H9 (cell line): ENCODE measurements at regions not wholly inside any gene's neighbourhood (a gene's known extent, or its start where the extent isn't known, plus 50 kb on each side); places are given as distances from the start of the nearest gene placed in this dataset.

ENCODE experiments used
- DNase-seq: peaks from one replicate; pipeline ENCODE4 v3.0.0-alpha.2; 2017
- H2AFZ ChIP-seq: one replicate; pipeline ENCODE4 v1.6.1; 2013; ENCODE audit warnings: mild to moderate bottlenecking, low read length, control low read depth, moderate library complexity
- H2AK5ac ChIP-seq: 2 replicates; pipeline ENCODE4 v1.6.1; 2013; ENCODE audit warnings: low read length, control low read depth, mixed read lengths; ENCODE audit not compliant: insufficient read length
- H2BK120ac ChIP-seq: one replicate; pipeline ENCODE4 v1.6.1; 2013; ENCODE audit warnings: low read depth, mild to moderate bottlenecking, low read length, control low read depth, inconsistent platforms; ENCODE audit not compliant: poor library complexity, severe bottlenecking
- H2BK12ac ChIP-seq: 2 replicates; pipeline ENCODE4 v1.6.1; 2013; ENCODE audit warnings: low read length, control low read depth, mixed read lengths, low read depth; ENCODE audit not compliant: insufficient read length
- H2BK15ac ChIP-seq: 2 replicates; pipeline ENCODE4 v1.6.1; 2013; ENCODE audit warnings: low read depth, low read length, control low read depth
- H2BK20ac ChIP-seq: one replicate; pipeline ENCODE4 v1.6.1; 2013; ENCODE audit warnings: low read depth, mild to moderate bottlenecking, low read length, control low read depth, inconsistent platforms; ENCODE audit not compliant: poor library complexity, severe bottlenecking
- H2BK5ac ChIP-seq: 2 replicates; pipeline ENCODE4 v1.6.1; 2013; ENCODE audit warnings: low read length, control low read depth, mixed read lengths; ENCODE audit not compliant: insufficient read length
- H3K14ac ChIP-seq: 2 replicates; pipeline ENCODE4 v1.6.1; 2013; ENCODE audit warnings: low read length, control low read depth; ENCODE audit not compliant: insufficient read depth
- H3K18ac ChIP-seq: 2 replicates; pipeline ENCODE4 v1.6.1; 2013; ENCODE audit warnings: low read depth, mild to moderate bottlenecking, mixed read lengths, low read length, control low read depth; ENCODE audit not compliant: insufficient read length
- H3K23ac ChIP-seq: 2 replicates; pipeline ENCODE4 v1.6.1; 2013; ENCODE audit warnings: low read length, control low read depth, mixed read lengths, low read depth; ENCODE audit not compliant: insufficient read length
- H3K23me2 ChIP-seq: 2 replicates; pipeline ENCODE4 v1.6.1; 2013; ENCODE audit warnings: low read depth, mild to moderate bottlenecking, mixed read lengths, low read length, control low read depth; ENCODE audit not compliant: insufficient read length, poor library complexity, severe bottlenecking
- H3K27ac ChIP-seq: 2 replicates; pipeline ENCODE4 v1.5.1; 2013; ENCODE audit warnings: low read length, control low read depth, mixed read lengths, low read depth; ENCODE audit not compliant: insufficient read length
- H3K27me3 ChIP-seq: 2 replicates; pipeline ENCODE4 v1.6.1; 2013; ENCODE audit warnings: low read length, control low read depth, inconsistent platforms; ENCODE audit not compliant: insufficient read depth
- H3K4ac ChIP-seq: 2 replicates; pipeline ENCODE4 v1.6.1; 2013; ENCODE audit warnings: low read depth, mild to moderate bottlenecking, control low read depth, inconsistent platforms, low read length, moderate library complexity
- H3K4me1 ChIP-seq: 2 replicates; pipeline ENCODE4 v1.6.1; 2013; ENCODE audit warnings: low read length, control low read depth, inconsistent platforms; ENCODE audit not compliant: insufficient read depth
- H3K4me2 ChIP-seq: 2 replicates; pipeline ENCODE4 v1.6.1; 2013; ENCODE audit warnings: low read length, control low read depth, mixed read lengths; ENCODE audit not compliant: insufficient read length, insufficient read depth
- H3K56ac ChIP-seq: 2 replicates; pipeline ENCODE4 v1.6.1; 2013; ENCODE audit warnings: low read depth, mild to moderate bottlenecking, mixed read lengths, low read length, control low read depth; ENCODE audit not compliant: insufficient read length
- H3K79me1 ChIP-seq: 2 replicates; pipeline ENCODE4 v1.6.1; 2013; ENCODE audit warnings: low read depth, mild to moderate bottlenecking, moderate library complexity, low read length, control low read depth, inconsistent platforms; ENCODE audit not compliant: insufficient read depth, poor library complexity, severe bottlenecking
- H3K79me2 ChIP-seq: 2 replicates; pipeline ENCODE4 v1.6.1; 2013; ENCODE audit warnings: low read length, control low read depth, inconsistent platforms; ENCODE audit not compliant: insufficient read depth
- H3K9ac ChIP-seq: 2 replicates; pipeline ENCODE4 v1.6.1; 2013; ENCODE audit warnings: low read length, control low read depth, mixed read lengths; ENCODE audit not compliant: insufficient read length; ENCODE audit errors: extremely low read depth
- H3K9me3 ChIP-seq: one replicate; pipeline ENCODE4 v1.6.1; 2013; ENCODE audit warnings: low read depth, low read length, inconsistent platforms; ENCODE audit not compliant: control insufficient read depth
- H3T11ph ChIP-seq: one replicate; pipeline ENCODE4 v1.6.1; 2013; ENCODE audit warnings: mild to moderate bottlenecking, low read length, control low read depth, inconsistent platforms
- H4K20me1 ChIP-seq: one replicate; pipeline ENCODE4 v1.6.1; 2013; ENCODE audit not compliant: control insufficient read depth, insufficient read length, insufficient read depth
- H4K5ac ChIP-seq: 2 replicates; pipeline ENCODE4 v1.6.1; 2013; ENCODE audit warnings: low read depth, mild to moderate bottlenecking, mixed read lengths, low read length, control low read depth; ENCODE audit not compliant: insufficient read length
- H4K8ac ChIP-seq: replicated peaks from 2 replicates; pipeline ENCODE4 v1.6.1; 2013; ENCODE audit warnings: low read length, control low read depth, mixed read lengths, low read depth; ENCODE audit not compliant: insufficient read length
- H4K91ac ChIP-seq: 2 replicates; pipeline ENCODE4 v1.6.1; 2013; ENCODE audit warnings: low read depth, mild to moderate bottlenecking, moderate library complexity, mixed read lengths, low read length, control low read depth; ENCODE audit not compliant: insufficient read length
- H3K27ac Mint-ChIP-seq, 3 experiments: 2 replicates in 2 of 3; 3 replicates in 1 of 3; pipeline ENCODE4 v1.8.0; 2020 to 2021; ENCODE audit warnings: mixed read lengths in 3 of 3, mild to moderate bottlenecking in 1 of 3, moderate library complexity in 1 of 3
- H3K27me3 Mint-ChIP-seq: 2 replicates; pipeline ENCODE4 v1.8.0; 2021; ENCODE audit warnings: low read depth, mild to moderate bottlenecking, moderate library complexity, mixed read lengths
- H3K36me3 Mint-ChIP-seq, 3 experiments: 2 replicates in 2 of 3; 3 replicates in 1 of 3; pipeline ENCODE4 v1.8.0; 2020 to 2021; ENCODE audit warnings: low read depth in 3 of 3, mixed read lengths in 3 of 3; ENCODE audit not compliant: insufficient read depth in 1 of 3
- H3K4me1 Mint-ChIP-seq, 2 experiments: 2 replicates each; pipeline ENCODE4 v1.8.0; 2020; ENCODE audit warnings: mixed read lengths in 2 of 2
- H3K4me3 Mint-ChIP-seq, 2 experiments: 2 replicates in 1 of 2; 3 replicates in 1 of 2; pipeline ENCODE4 v1.8.0; 2020 to 2021; ENCODE audit warnings: mild to moderate bottlenecking in 2 of 2, mixed read lengths in 2 of 2, moderate library complexity in 1 of 2
- H3K9me3 Mint-ChIP-seq, 2 experiments: 2 replicates in 1 of 2; 3 replicates in 1 of 2; pipeline ENCODE4 v1.8.0; 2020; ENCODE audit warnings: mild to moderate bottlenecking in 2 of 2, mixed read lengths in 2 of 2, moderate library complexity in 1 of 2
- CTCF ChIP-seq: fragments of 200-600 bp; sonication (generic); conservative IDR thresholded peaks from 3 replicates; pipeline ENCODE4 v1.8.0; 2021; ENCODE audit warnings: antibody characterized with exemption, mild to moderate bottlenecking
- WGBS: extraction: QIAGEN DNeasy Blood & Tissue Kit; methylation state at CpG from one replicate; pipeline ENCODE4 v1.1.7; 2013; ENCODE audit warnings: missing lambda C conversion rate, low lambda C conversion rate, mixed read lengths; ENCODE audit not compliant: insufficient read length; ENCODE audit errors: extremely low coverage; 5-methylcytosine and 5-hydroxymethylcytosine counted together

GRCh38 chr13:38617936-38618335, 68.9 kb upstream of the FREM2 start:
- no peak overlapping the region for H3K4ac ChIP-seq
- no peak overlapping the region for H2BK12ac ChIP-seq
- WGBS: no CpG with 5 or more reads among the region's 1 CpG
- H3K23ac ChIP-seq: no peak overlapping the region
- no peak overlapping the region for H2BK120ac ChIP-seq
- H2BK20ac ChIP-seq: no peak overlapping the region
- Mint-ChIP-seq H3K4me1 (peaks cover 6 to 9% of the 10 kb centered on the region in 2 experiments; a peak in 3 of 4 replicates), H3K27ac (no peak overlapping the region), H3K9me3 (no peaks in the 10 kb centered on the region), H3K4me3 (no peak overlapping the region), H3K36me3 (no peaks in the 10 kb centered on the region), H3K27me3 (no peaks in the 10 kb centered on the region)
- 0 out of 2 replicates have a peak, but pooled peaks cover 2% of the 10 kb centered on the region for H3K4me1 ChIP-seq
- no peak overlapping the region for H2AK5ac ChIP-seq
- H2BK15ac ChIP-seq: no peak overlapping the region
- no peaks in the 10 kb centered on the region for H3K79me1 ChIP-seq
- H4K20me1 ChIP-seq: no peaks in the 10 kb centered on the region
- no peak overlapping the region for H3K27ac ChIP-seq
- no peaks in the 10 kb centered on the region for H3K23me2 ChIP-seq
- no peak overlapping the region for H3T11ph ChIP-seq
- no peaks in the 10 kb centered on the region for H3K9me3 ChIP-seq
- H4K5ac ChIP-seq: no peak overlapping the region
- H3K4me2 ChIP-seq: no peak overlapping the region
- H4K8ac ChIP-seq: no peak overlapping the region
- H3K56ac ChIP-seq: no peak overlapping the region
- no peaks in the 10 kb centered on the region for H3K79me2 ChIP-seq
- H3K18ac ChIP-seq: no peak overlapping the region
- no peak overlapping the region for H3K14ac ChIP-seq
- no peak for DNase-seq
- H4K91ac ChIP-seq: no peak overlapping the region
- no peaks in the 10 kb centered on the region for H3K27me3 ChIP-seq
- no peak for TF ChIP-seq CTCF
- H3K9ac ChIP-seq: no peak overlapping the region
- H2BK5ac ChIP-seq: no peak overlapping the region
- H2AFZ ChIP-seq: no peak overlapping the region
